Large intestine (tissue), 3 donors: ENCODE measurements at regions not wholly inside any gene's neighbourhood (a gene's known extent, or its start where the extent isn't known, plus 50 kb on each side); places are given as distances from the start of the nearest gene placed in this dataset.
"Not testable (repeated sequence)": the region's sequence is repeated elsewhere in the genome, so short reads cannot be mapped to it uniquely, and the experiment has no call there.

Experiments used
- DNase-seq, 2 donors: peaks; one replicate each; pipeline versions ENCODE4 v3.0.0 to v3.0.0-alpha.2; 2013
- H3K27ac ChIP-seq: one replicate; pipeline ENCODE4 v1.5.1; 2013; ENCODE audit warnings: low read length
- H3K27me3 ChIP-seq: 2 replicates; pipeline ENCODE4 v1.6.1; 2013; ENCODE audit warnings: low read length; ENCODE audit not compliant: control insufficient read depth, insufficient read depth
- H3K36me3 ChIP-seq: 2 replicates; pipeline ENCODE4 v1.6.1; 2013; ENCODE audit warnings: low read length; ENCODE audit not compliant: control insufficient read depth, insufficient read depth
- H3K4me1 ChIP-seq: one replicate; pipeline ENCODE4 v1.6.1; 2013; ENCODE audit warnings: low read length; ENCODE audit not compliant: control insufficient read depth, insufficient read depth
- H3K4me3 ChIP-seq: one replicate; pipeline ENCODE4 v1.5.1; 2013; ENCODE audit warnings: low read length
- H3K9me3 ChIP-seq: one replicate; pipeline ENCODE4 v1.6.1; 2013; ENCODE audit warnings: mild to moderate bottlenecking, low read depth, low read length, moderate library complexity; ENCODE audit not compliant: control insufficient read depth
- WGBS: methylation state at CpG from one replicate; pipeline ENCODE4 v1.1.5; 2013; ENCODE audit warnings: low lambda C conversion rate; ENCODE audit not compliant: insufficient coverage; 5-methylcytosine and 5-hydroxymethylcytosine counted together

DNA sequence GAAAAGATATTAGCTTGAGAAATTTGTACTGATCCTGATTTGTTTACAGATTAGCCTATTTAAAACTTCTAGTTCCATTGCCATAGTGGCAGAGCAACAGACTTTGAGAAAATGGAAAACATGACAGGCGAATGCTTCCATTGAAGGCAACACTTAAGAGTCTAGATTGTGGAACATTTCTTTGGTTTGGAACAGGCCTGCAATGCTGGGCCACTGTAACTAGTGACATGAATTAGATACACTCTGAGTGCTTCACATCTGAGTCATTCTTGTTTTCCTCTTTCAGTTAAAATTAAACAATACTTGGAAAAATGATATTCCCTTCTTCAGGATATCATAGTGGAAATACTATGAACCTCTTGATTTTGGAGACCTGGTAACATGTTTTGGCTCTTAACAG is 453.6 kb upstream of the TUSC1 start:
- no peaks in the 10 kb centered on the region for H3K9me3 ChIP-seq
- H3K4me1 ChIP-seq: no peaks in the 10 kb centered on the region
- DNase-seq: no peak
- H3K36me3 ChIP-seq: no peaks in the 10 kb centered on the region
- H3K4me3 ChIP-seq: no peak overlapping the region
- no peak overlapping the region for H3K27ac ChIP-seq
- no CpG with 5 or more reads among the region's 1 CpG for WGBS
- H3K27me3 ChIP-seq: no peaks in the 10 kb centered on the region

DNA sequence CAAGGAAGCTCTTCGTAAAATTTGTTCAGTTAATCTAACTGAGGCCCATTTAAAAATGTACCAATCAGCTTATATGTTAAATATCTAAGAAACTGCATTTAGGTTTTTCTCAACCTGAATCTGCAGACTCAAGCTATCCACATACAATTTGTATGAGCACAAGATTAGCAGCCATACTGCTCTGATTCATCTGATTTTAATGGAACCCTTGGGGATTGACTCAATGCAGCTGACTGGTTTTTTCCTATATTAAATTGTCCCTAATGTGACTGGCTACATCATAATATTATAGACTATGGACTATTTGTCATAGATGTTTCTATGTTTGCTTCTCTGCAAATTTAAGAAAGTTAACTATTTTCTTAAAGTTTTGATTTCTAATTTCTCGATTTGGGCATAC is 451.0 kb upstream of the TUSC1 start:
- no peak overlapping the region for H3K27ac ChIP-seq
- DNase-seq: no peak
- H3K27me3 ChIP-seq: no peaks in the 10 kb centered on the region
- no peaks in the 10 kb centered on the region for H3K4me1 ChIP-seq
- WGBS: 100% methylated on average over 1 of the region's 2 CpGs
- H3K4me3 ChIP-seq: no peak overlapping the region
- H3K36me3 ChIP-seq: no peaks in the 10 kb centered on the region
- H3K9me3 ChIP-seq: no peaks in the 10 kb centered on the region

DNA sequence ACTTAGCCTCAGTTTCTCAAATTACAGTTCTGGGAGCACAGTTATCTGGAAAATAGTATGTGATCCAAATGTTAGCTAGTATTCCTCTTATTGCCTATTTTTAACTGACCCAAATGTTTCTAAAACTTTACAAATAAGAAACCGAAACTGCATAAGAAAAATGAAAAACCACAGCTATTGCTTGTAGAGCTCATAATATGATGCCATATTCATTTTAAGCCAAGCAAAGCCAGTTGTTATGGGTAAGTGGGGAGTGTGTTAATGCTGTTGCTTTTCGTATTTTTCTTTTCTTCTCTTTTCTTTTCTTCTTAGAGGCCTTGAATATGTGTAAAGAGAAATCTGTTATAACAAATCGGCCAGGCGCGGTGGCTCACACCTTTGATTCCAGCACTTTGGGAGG is 447.4 kb upstream of the TUSC1 start:
- Histone ChIP-seq H3K4me3 (no peak overlapping the region), H3K27ac (no peak overlapping the region), H3K27me3 (no peaks in the 10 kb centered on the region), H3K36me3 (no peaks in the 10 kb centered on the region), H3K4me1 (no peaks in the 10 kb centered on the region), H3K9me3 (no peaks in the 10 kb centered on the region)
- no peak for DNase-seq
- WGBS: 89% methylated on average over 4 of the region's 5 CpGs

DNA sequence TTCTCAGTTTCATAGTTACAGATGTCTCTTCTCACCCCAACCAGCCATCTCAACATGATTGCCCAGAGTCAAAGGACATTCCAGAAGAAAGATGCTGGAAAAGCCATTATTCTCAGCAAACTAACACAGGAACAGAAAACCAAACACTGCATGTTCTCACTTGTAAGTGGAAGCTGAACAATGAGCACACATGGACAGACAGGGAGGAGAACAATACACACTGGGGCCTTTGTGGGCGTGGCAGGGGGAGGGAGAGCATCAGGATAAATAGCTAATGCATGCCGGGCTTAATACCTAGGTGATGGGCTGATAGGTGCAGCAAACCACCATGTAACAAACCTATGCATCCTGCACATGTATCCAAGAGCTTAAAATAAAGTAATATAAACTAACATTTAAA is 437.8 kb upstream of the TUSC1 start:
- H3K27me3 ChIP-seq, H3K4me1 ChIP-seq, H3K9me3 ChIP-seq, DNase-seq, H3K4me3 ChIP-seq, H3K27ac ChIP-seq, H3K36me3 ChIP-seq: not testable (repeated sequence)
- WGBS: no CpG with 5 or more reads among the region's 2 CpGs

DNA sequence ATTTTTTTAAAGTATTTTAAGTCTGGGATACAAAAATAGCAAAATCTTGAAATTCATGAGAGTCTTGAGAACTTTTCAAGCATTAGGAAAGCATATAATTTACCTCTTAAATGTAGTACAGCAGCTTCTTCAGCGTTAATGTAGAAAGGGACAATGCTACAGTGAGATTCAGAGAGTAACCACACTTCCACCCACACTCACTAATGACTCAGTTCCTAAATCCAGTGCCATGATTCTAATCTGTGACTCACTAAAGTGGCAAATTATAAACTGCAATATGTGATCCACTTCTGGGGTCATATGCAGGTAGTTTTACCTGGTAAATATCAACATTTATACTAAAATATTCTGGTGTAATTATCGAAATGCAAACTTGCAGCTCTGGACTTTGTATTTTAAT is 434.5 kb upstream of the TUSC1 start:
- H3K4me3 ChIP-seq: no peak overlapping the region
- WGBS: no CpG with 5 or more reads among the region's 2 CpGs
- H3K27ac ChIP-seq: no peak overlapping the region
- H3K4me1 ChIP-seq: no peaks in the 10 kb centered on the region
- no peaks in the 10 kb centered on the region for H3K36me3 ChIP-seq
- H3K9me3 ChIP-seq: no peaks in the 10 kb centered on the region
- no peak for DNase-seq
- H3K27me3 ChIP-seq: no peaks in the 10 kb centered on the region

DNA sequence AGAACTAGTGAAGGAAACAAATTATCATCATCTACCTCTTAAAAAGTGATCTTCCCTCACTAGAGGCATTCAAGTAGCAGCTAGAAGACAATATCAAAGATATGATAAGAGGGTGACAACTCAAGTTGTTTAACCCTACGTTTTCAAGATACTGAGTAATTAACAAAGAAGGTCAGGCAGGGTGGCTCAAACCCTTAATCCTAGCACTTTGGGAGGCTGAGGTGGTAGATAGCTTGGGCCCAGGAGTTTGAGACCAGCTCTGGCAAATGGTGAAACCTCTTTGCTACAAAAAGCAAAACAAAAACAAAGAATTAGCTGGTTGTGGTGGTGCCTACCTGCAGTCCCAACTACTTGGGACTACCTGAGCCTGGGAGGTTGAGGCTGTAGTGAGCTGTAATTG is 408.2 kb upstream of the TUSC1 start:
- DNase-seq: no peak
- H3K4me1 ChIP-seq: no peaks in the 10 kb centered on the region
- H3K9me3 ChIP-seq: no peaks in the 10 kb centered on the region
- no CpG with 5 or more reads among the region's 1 CpG for WGBS
- H3K27ac ChIP-seq: no peak overlapping the region
- H3K36me3 ChIP-seq: no peaks in the 10 kb centered on the region
- H3K27me3 ChIP-seq: no peaks in the 10 kb centered on the region
- no peak overlapping the region for H3K4me3 ChIP-seq

DNA sequence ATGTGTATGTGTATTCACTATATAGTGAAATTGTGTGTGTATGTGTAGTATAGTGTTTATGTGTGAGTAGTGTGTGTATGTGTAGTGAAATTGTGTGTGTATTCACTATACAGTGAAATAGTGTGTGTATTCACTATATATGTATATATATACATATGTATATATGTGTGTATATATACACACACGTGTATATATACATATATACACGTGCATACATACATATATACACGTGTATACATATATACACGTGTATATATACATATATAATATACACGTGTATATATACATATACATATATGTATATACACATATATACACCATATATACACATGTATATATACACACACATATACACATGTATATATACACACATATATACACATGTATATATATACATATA is 403.6 kb upstream of the TUSC1 start:
- Histone ChIP-seq H3K27me3 (no peaks in the 10 kb centered on the region), H3K36me3 (no peaks in the 10 kb centered on the region), H3K4me1 (no peaks in the 10 kb centered on the region), H3K4me3 (no peak overlapping the region), H3K9me3 (no peaks in the 10 kb centered on the region), H3K27ac (no peak overlapping the region)
- no CpG with 5 or more reads among the region's 5 CpGs for WGBS
- DNase-seq: no peak

DNA sequence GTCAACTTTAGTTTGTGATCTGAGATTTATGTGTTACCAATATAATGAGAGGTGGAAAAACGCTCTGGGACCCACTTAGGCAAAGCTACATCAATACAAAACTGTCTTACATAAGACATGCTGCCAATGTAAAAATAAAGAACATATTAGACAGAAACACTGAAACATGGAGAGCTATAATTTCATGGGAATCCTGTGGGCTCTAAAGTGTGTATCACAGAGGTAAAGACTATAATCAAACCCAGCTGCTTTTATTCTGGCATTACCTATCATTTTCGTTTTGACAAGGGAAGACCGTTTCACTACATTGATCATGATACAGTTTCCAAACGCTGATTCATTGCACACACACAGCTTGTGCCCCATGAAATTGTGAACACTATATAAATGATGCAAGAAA is 400.5 kb upstream of the TUSC1 start:
- H3K27me3 ChIP-seq: no peaks in the 10 kb centered on the region
- DNase-seq: no peak
- no peaks in the 10 kb centered on the region for H3K9me3 ChIP-seq
- no peaks in the 10 kb centered on the region for H3K36me3 ChIP-seq
- WGBS: 100% methylated on average over 1 of the region's 4 CpGs
- no peak overlapping the region for H3K27ac ChIP-seq
- H3K4me1 ChIP-seq: no peaks in the 10 kb centered on the region
- no peak overlapping the region for H3K4me3 ChIP-seq

DNA sequence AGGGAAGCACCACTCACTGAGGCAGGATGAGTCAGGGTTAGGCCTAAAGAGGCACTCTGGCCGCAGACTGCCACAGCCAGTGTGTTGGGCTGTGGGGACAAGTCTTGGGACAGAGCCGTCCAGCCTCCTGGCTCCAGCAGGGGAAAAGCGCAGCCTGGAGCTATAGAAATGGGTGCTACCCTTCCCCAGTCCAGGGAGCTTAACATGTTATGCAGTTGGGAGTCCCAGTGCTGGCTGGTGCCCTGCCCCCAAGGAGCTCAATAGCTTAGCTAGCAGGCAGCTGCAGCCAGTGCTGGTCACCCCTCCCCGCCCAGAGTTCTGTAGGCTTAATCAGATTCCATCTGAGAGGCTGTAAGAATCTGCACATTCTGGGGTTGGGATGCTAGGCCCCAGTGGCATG is 399.6 kb upstream of the TUSC1 start:
- H3K4me1 ChIP-seq: no peaks in the 10 kb centered on the region
- H3K27ac ChIP-seq: no peak overlapping the region
- WGBS: no CpG with 5 or more reads among the region's 4 CpGs
- no peak overlapping the region for H3K4me3 ChIP-seq
- no peak for DNase-seq
- H3K27me3 ChIP-seq: no peaks in the 10 kb centered on the region
- no peaks in the 10 kb centered on the region for H3K9me3 ChIP-seq
- no peaks in the 10 kb centered on the region for H3K36me3 ChIP-seq

DNA sequence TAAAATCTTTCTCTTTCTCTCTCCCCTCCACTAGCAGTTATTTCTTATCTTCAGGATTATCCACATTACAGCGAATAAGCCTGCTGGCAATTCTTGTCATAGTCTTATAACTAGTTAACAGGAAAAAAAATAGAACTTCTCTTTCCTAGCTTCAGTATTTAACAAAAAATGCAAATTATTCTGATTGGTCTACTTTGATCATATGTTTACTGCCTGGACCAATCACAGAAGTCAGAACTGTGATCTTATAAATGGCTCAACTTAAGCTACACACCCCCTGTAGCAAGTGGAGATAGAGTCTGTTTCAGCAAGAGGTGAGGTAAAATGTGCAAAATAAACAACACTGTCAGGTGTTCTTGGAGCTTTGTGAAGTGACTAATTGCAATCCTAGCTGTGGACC is 389.4 kb upstream of the TUSC1 start:
- Histone ChIP-seq H3K4me1 (no peaks in the 10 kb centered on the region), H3K9me3 (no peaks in the 10 kb centered on the region), H3K36me3 (no peaks in the 10 kb centered on the region), H3K4me3 (no peak overlapping the region), H3K27me3 (no peaks in the 10 kb centered on the region), H3K27ac (no peak overlapping the region)
- no peak for DNase-seq
- WGBS: 80% methylated on average over 1 of the region's 1 CpG

DNA sequence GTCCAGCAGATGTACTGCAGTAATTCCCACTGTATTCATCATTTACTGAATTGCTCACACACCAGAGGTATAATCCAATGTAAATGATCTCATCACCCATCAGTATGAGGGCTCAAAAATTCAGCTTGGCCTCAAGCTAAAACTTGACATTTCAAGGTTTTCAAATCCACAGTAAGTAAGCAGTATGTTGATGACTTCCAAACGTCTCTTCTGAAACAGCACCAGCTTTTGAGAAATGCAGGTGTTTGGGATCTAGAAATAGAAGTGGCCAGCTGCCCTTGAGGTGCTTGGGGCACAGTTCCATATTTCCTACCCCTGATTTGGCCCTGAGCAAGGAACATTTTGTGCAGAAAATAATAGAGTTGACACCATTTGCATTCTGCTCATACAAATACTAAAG is 388.0 kb upstream of the TUSC1 start:
- no peaks in the 10 kb centered on the region for H3K9me3 ChIP-seq
- H3K36me3 ChIP-seq: no peaks in the 10 kb centered on the region
- H3K27me3 ChIP-seq: no peaks in the 10 kb centered on the region
- no CpG with 5 or more reads among the region's 1 CpG for WGBS
- H3K4me1 ChIP-seq: no peaks in the 10 kb centered on the region
- no peak overlapping the region for H3K27ac ChIP-seq
- DNase-seq: no peak
- no peak overlapping the region for H3K4me3 ChIP-seq
